ENCODE measurements at regions not wholly inside any gene's neighbourhood (a gene's known extent, or its start where the extent isn't known, plus 50 kb on each side); places are given as distances from the start of the nearest gene placed in this dataset.

GRCh38 chr4:67106861-67107460 lies 438.3 kb downstream of the CENPC start:
- no peak for DNase-seq

GRCh38 chr4:67104145-67104544 lies 441.2 kb downstream of the CENPC start:
- no peak for DNase-seq

- DNase-seq = no peak
Measured at GRCh38 chr4:67103001-67103747, 442.1 kb downstream of the CENPC start.

- no peak for DNase-seq
Measured at GRCh38 chr4:67101612-67102011, 443.7 kb downstream of the CENPC start.

- no peak for DNase-seq
Measured at GRCh38 chr4:67092351-67092750, 453.0 kb downstream of the CENPC start.

- DNase-seq = no peak
Measured at GRCh38 chr4:67091673-67092072, 453.6 kb downstream of the CENPC start.

- DNase-seq = no peak
Measured at GRCh38 chr4:67087897-67088296, 457.4 kb downstream of the CENPC start.

GRCh38 chr4:67084783-67085182 lies 460.5 kb downstream of the CENPC start:
- DNase-seq = no peak

GRCh38 chr4:67083496-67083895 lies 461.8 kb downstream of the CENPC start:
- DNase-seq = no peak

- no peak for DNase-seq
Measured at GRCh38 chr4:67082746-67083145, 462.6 kb downstream of the CENPC start.

- no peak for DNase-seq
Measured at GRCh38 chr4:67080046-67080557, 465.2 kb downstream of the CENPC start.

- DNase-seq = no peak
Measured at GRCh38 chr4:67071641-67072040, 473.7 kb downstream of the CENPC start.

GRCh38 chr4:67055319-67055718 lies 490.0 kb downstream of the CENPC start:
- DNase-seq = no peak

- DNase-seq = no peak
Measured at GRCh38 chr4:67054896-67055295, 490.4 kb downstream of the CENPC start.

GRCh38 chr4:67052814-67053675 lies 492.3 kb downstream of the CENPC start:
- no peak for DNase-seq

- no peak for DNase-seq
Measured at GRCh38 chr4:67051000-67051789, 494.1 kb downstream of the CENPC start.

GRCh38 chr4:67049446-67049845 lies 495.9 kb downstream of the CENPC start:
- DNase-seq = no peak

- no peak for DNase-seq
Measured at GRCh38 chr4:67048530-67048929, 496.8 kb downstream of the CENPC start.

GRCh38 chr4:67040315-67040714 lies 505.0 kb downstream of the CENPC start:
- DNase-seq = no peak

GRCh38 chr4:67038228-67038566 lies 507.1 kb downstream of the CENPC start:
- no peak for DNase-seq

GRCh38 chr4:67037504-67038227 lies 507.6 kb downstream of the CENPC start:
- no peak for DNase-seq

- DNase-seq = no peak
Measured at GRCh38 chr4:67036791-67037190, 508.5 kb downstream of the CENPC start.

Measured in 8988T (cell line).